Testis (tissue), 2 donors: ENCODE measurements at regions not wholly inside any gene's neighbourhood (a gene's known extent, or its start where the extent isn't known, plus 50 kb on each side); places are given as distances from the start of the nearest gene placed in this dataset.

Experiments used
- CTCF ChIP-seq, 3 experiments: fragments of 450-650 bp in 2 of 3; fragments of 200-600 bp in 1 of 3; sonication (generic) in 1 of 3; IDR thresholded peaks; one replicate each; pipeline ENCODE4 v1.5.1; 2016 to 2019; ENCODE audit warnings: antibody characterized with exemption in 3 of 3, mild to moderate bottlenecking in 2 of 3, moderate library complexity in 1 of 3
- POLR2A ChIP-seq: fragments of 450-650 bp; IDR thresholded peaks from one replicate; pipeline ENCODE4 v1.6.1; 2017; ENCODE audit warnings: antibody characterized with exemption, mild to moderate bottlenecking, moderate library complexity

- TF ChIP-seq CTCF (IDR thresholded peaks at IDR 0.05): no peak
- TF ChIP-seq POLR2A: no peak
Observed at GRCh38 chr2:136373841-136374240, 255.9 kb upstream of the CXCR4 start.
